ENCODE measurements at regions not wholly inside any gene's neighbourhood (a gene's known extent, or its start where the extent isn't known, plus 50 kb on each side); places are given as distances from the start of the nearest gene placed in this dataset.

GRCh38 chr3:11901286-11901875 lies 54.7 kb upstream of the TAMM41 start:
- TF ChIP-seq PHF8 (IDR thresholded peaks at IDR 0.05; ENCODE audit: borderline replicate concordance, low read depth) (no peak), CTCF (IDR thresholded peaks at IDR 0.05) (no peak), POLR2A (IDR thresholded peaks at IDR 0.05; ENCODE audit: low read length) (no peak), EP300 (IDR thresholded peaks at IDR 0.05) (no peak), FOSL2 (IDR thresholded peaks at IDR 0.05) (no peak), FOSL2 (CRISPR knock-in tag; IDR thresholded peaks at IDR 0.05) (no peak), CHD4 (IDR thresholded peaks at IDR 0.05; ENCODE audit: borderline replicate concordance) (no peak), SMC3 (IDR thresholded peaks at IDR 0.05) (no peak), RCOR1 (IDR thresholded peaks at IDR 0.05; ENCODE audit: low read depth, low read length) (no peak), USF2 (IDR thresholded peaks at IDR 0.05) (no peak), CHD2 (IDR thresholded peaks at IDR 0.05; ENCODE audit: low read length, partially characterized antibody) (no peak), HOXA7 (CRISPR knock-in tag; IDR thresholded peaks at IDR 0.05) (no peak)
